NCI-H748 (cell line): ENCODE measurements at regions not wholly inside any gene's neighbourhood (a gene's known extent, or its start where the extent isn't known, plus 50 kb on each side); places are given as distances from the start of the nearest gene placed in this dataset.
"Not testable (repeated sequence)": the region's sequence is repeated elsewhere in the genome, so short reads cannot be mapped to it uniquely, and the experiment has no call there.

Experiments
- DNase-seq: peaks from one replicate; lab custom pipeline; 2025; ENCODE audit not compliant: unreplicated experiment; lab: John Stamatoyannopoulos, UW

DNA sequence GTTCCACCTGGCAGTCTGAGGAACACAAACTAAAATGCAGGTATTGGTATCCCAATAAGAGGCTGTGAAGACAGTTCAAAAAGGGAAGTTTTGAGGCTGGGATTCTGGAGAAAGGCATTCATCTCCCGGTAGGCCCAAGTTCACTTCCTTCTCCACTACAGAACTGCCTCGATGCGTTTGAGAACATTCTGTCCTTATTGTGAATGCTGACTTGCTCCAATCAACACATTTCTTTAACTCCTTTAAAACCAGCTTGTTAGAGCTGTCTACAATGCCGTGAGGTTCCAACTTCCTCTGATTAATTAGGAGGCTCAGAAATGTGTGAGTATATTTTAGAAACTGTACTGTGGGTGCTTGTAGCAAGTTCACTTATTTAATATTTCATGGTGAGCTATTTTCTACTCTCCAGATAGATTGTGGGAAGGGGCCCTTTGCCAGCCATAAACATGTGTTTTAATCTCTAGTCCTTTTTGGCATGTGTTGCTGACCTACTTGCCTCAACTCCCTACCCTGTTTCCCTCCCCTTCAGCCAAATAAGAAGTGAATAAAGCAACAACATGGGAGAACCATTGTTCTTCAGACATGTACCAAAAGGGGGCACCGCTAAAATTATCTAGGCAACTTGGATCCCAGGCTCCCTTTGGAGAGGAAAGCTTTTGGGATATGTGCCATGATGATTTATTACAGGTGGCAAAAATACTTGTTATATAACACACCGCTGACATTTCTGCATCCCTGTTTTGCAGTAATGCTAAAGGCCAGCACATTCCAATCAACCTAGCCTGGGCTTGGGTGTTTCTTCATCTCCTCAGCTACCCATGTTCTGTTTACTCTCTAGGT lies 245.6 kb downstream of the BLID start:
- DNase-seq, result no peak

- no peak for DNase-seq
Measured at GRCh38 chr11:121869478-121869877, 246.5 kb downstream of the BLID start.

DNA sequence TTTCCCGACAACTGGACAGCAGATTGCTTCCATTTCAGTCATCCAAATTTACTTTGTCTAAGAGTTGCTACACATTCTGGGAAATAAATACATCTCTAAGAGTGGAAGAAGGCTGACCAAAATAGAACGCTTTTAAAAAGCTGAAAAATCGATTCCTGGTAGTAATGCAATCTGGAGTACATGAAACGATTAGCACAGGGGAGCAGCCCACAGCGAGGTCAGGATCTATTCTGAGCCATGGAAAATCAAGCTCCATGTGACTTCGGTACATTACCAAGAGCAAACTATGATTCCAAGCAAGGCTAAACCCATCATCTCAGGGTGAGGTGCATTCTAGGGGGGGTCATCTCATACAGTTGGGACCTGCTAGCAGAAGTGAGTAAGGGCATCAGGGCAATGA lies 249.3 kb downstream of the BLID start:
- DNase-seq, result no peak

DNA sequence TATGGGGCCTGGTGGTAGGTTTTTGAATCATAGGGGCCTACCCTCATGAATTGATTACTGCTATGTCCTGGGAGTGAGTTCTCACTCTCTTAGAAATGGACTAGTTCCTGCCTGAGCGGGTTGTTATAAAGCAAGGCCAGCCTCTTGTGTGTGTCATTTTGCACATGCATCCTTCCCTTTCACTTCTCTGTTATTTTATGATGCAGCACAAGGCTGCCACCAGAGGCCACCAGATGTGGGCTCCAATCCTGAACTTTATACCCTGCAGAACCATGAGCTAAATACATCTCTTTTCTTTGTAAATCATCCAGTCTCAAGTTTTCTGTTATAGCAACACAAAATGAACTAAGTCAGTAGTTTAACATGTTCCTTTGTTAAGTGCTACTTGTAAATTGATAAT lies 251.4 kb downstream of the BLID start:
- DNase-seq, result no peak

DNA sequence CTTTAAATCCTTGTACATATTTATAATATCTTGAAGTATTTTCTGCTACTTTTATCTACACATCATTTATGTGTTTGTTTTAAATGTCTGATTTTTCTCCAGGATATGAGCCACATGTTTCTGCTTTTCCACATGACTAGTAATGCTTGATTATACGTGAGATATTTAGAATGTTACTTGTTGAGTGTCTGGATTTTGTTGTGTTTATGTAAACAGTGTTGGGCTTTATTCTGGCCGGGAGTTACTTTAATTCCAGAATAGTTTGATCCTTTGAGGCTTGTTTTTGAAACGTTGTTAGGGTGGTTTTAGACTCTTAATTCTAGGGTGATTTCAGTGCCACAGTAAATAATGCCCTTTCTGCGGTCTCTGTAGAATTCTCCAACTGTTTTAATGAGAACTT lies 252.9 kb downstream of the BLID start:
- DNase-seq, result no peak

DNA sequence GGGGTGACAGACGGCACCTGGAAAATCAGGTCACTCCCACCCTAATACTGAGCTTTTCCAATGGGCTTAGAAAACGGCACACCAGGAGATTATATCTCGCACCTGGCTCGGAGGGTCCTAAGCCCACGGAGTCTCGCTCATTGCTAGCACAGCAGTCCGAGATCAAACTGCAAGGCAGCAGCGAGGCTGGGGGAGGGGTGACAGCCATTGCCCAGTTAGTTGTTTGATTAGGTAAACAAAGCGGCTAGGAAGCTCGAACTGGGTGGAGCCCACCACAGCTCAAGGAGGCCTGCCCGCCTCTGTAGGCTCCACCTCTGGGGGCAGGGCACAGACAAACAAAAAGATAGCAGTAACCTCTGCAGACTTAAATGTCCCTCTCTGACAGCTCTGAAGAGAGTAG lies 260.9 kb downstream of the BLID start:
- DNase-seq, result not testable (repeated sequence)

DNA sequence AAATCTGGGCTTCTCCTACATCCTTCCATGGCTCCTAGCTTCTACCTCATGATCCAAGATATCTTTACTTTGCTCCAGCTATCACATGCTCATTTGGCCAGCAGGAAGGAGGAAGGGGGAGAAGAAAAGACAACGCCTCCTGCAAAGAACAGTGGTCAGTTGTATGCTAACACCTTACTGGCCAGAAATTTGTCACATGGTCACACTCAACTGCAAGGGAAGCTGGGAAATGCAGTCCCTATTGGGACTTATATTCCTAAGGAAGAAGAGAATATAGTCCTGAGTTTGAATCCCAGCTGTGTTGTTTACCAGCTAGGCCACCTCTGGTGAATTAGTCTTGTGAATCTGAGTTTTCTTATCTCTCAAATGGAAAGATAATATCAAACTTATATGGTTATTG lies 272.0 kb downstream of the BLID start:
- DNase-seq, result no peak

DNA sequence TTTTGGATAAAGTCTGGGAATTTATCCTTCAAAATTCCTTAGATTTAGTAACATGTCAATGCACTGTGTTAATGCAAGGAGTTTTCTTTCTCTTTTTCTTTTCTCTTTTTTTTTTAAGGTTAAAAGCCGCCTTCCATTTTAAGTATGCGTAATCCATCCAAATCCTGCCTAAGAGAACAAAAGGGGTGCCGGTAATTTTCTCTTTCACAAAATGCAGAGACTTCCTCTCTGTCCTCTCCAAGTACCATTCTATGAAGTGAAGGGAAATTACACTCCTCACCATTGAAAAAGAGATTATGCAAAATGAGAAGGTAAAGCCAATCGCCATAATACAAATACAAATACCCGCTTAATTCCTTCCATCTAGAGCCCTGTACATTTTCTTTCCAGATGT lies 273.8 kb downstream of the BLID start:
- no peak for DNase-seq

GRCh38 chr11:121841487-121842191 lies 274.4 kb downstream of the BLID start:
- DNase-seq, result no peak

- no peak for DNase-seq
Measured at GRCh38 chr11:121839781-121840180, 276.2 kb downstream of the BLID start.

- no peak for DNase-seq
Measured at GRCh38 chr11:121838571-121838970, 277.4 kb downstream of the BLID start.

- DNase-seq, result no peak
Measured at GRCh38 chr11:121833970-121834369, 282.0 kb downstream of the BLID start.

GRCh38 chr11:121829159-121829643 lies 286.8 kb downstream of the BLID start:
- no peak for DNase-seq

DNA sequence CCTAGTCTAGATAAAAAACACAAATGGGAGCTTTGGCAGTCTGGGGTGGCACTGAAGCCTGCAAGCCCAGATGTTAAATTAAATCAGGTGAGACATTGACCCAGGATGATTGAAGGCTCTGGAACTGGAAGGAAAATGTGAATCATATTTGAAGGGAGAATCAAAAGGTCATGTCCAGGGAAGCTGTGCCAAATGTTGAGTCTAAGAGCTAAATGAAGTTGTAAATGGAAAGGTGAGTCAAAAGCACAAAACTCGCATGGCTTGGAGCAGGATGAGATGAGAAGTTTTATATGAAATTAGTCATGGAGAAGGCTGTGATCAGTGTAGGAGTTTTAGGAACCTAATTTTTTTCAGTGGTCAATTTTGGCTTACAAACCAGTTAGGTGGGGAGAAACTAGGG lies 301.1 kb downstream of the BLID start:
- no peak for DNase-seq

GRCh38 chr11:121814296-121814695 lies 301.7 kb downstream of the BLID start:
- no peak for DNase-seq

- no peak for DNase-seq
Measured at GRCh38 chr11:121810291-121810690, 305.7 kb downstream of the BLID start.

DNA sequence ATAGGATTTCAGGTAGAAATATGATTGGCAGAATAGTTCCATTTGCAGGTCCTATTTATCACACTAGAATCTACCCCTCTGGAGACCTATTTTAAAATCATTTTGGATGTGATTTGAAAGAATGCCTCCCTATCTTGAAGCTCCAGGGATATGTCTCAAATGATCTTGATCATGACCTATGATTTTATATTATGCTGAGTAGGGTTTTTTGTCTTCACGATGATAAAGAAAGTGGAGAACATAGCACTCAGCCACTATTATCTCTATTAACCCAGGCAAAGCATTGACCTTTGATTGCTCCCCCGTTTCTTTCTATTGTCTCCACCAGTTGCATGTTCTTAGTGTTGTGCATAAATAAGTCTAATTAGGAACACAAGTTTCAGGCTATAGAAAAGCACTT lies 307.9 kb downstream of the BLID start:
- DNase-seq, result no peak

DNA sequence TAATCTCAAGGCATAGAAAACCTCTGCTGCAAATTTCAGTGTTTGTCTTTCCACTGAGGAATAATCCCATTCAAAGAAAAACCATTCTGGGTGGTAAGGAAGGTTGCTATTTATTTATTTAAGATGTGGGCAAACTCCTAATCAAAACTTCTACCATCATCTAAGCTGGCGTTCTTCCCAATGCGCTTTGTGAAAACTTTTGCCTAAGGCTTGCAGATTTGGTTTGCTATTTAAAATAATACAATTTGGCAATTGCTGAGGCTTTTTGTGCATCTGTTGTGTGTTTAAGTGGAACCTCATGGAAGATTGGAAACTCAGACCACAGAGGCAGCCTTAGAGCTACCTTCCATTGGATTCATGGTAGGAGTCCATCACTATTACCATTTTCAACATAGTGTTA lies 309.0 kb downstream of the BLID start:
- DNase-seq, result no peak

- no peak for DNase-seq
Measured at GRCh38 chr11:121802542-121802941, 313.5 kb downstream of the BLID start.

GRCh38 chr11:121801781-121802180 lies 314.2 kb downstream of the BLID start:
- no peak for DNase-seq

DNA sequence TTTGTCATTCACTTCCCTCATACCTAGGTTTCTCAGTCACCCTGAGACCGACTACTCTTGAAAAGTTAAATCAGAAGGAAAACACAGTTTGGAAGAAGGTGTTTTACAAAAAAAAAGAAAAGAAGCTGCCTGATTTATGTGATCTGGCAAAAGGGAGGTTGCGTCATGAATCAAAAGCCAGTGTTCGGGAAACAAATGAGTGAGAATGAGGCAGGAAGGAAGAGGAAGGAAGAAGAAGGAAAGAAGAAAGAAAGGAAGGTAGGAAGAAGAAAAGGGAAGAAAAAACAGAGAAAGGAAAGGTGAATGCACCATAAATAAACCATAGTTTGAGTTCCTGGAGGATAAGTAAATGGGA lies 314.6 kb downstream of the BLID start:
- DNase-seq, result no peak

DNA sequence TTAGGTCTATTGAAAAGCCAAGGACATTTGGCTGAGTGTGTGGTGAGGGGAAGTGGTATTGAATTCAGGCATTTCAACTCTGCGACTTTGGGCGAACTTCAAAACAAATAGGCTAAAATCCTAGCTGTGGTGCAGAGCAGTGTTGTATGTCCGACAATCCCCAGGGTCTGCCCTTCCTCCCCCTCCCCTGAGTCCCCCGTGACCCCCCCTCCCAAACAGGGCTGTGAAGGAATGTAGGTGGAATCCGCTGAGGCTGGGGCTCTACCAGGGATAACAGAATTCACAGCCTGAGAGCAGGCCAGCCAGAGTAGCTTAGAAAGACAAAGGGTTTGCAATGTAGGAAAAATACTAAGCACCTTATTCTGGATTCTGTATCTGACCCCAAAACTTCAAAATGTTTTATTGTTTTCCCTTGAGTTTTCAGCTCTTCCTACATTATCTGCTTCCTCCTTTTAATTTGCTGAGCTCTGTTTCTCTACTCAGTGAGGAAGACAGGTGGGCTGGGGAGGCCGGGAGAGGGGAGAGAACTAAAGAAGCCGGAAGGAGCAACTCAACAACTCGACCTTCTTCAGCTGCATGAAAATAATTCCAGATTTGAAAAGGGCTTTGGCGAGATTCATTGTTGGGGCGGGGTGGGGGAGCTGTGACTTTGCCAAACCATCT lies 315.2 kb downstream of the BLID start:
- DNase-seq, result no peak
